Heart right ventricle (tissue), 16 donors: ENCODE measurements at regions not wholly inside any gene's neighbourhood (a gene's known extent, or its start where the extent isn't known, plus 50 kb on each side); places are given as distances from the start of the nearest gene placed in this dataset.

Experiments
- ATAC-seq, 8 donors: fragments of 200-7000 bp; cut with Tn5 transposase; one replicate each; pipeline ENCODE4 v1.9.1; 2020; ENCODE audit warnings: mild to moderate bottlenecking in 8 of 8, moderate library complexity in 8 of 8, moderate number of reproducible peaks in 1 of 8
- DNase-seq, 2 donors: peaks; one replicate each; pipeline ENCODE4 v3.0.0-alpha.2; 2020
- H3K27ac ChIP-seq, 10 donors: fragments of 200-600 bp; sonication (generic) in 2 of 10; one replicate each; pipeline versions ENCODE4 v1.5.0 to v1.8.0; 2020 to 2022; ENCODE audit warnings: mild to moderate bottlenecking in 3 of 10
- H3K27me3 ChIP-seq, 7 donors: fragments of 200-600 bp; one replicate each; pipeline ENCODE4 v1.8.0; 2021 to 2022; ENCODE audit warnings: mild to moderate bottlenecking in 2 of 7
- H3K36me3 ChIP-seq, 9 donors: fragments of 200-600 bp; sonication (generic) in 1 of 9; one replicate each; pipeline versions ENCODE4 v1.5.0 to v1.8.0; 2020 to 2022; ENCODE audit warnings: mild to moderate bottlenecking in 2 of 9
- H3K4me1 ChIP-seq, 9 donors: fragments of 200-600 bp; sonication (generic) in 1 of 9; one replicate each; pipeline versions ENCODE4 v1.5.0 to v1.8.0; 2020 to 2022; ENCODE audit warnings: mild to moderate bottlenecking in 4 of 9
- H3K4me3 ChIP-seq, 10 donors: fragments of 200-600 bp; sonication (generic) in 2 of 10; one replicate each; pipeline versions ENCODE4 v1.5.0 to v1.8.0; 2020 to 2022; ENCODE audit warnings: mild to moderate bottlenecking in 7 of 10, moderate library complexity in 2 of 10
- H3K9me3 ChIP-seq, 11 donors: fragments of 200-600 bp in 10 of 11; sonication (generic) in 2 of 11; one replicate each; pipeline versions ENCODE4 v1.5.0 to v1.8.0; 2013 to 2022; ENCODE audit warnings: mild to moderate bottlenecking in 2 of 11, control low read depth in 1 of 11, moderate library complexity in 1 of 11
- CTCF ChIP-seq, 9 donors: fragments of 200-600 bp; sonication (generic) in 2 of 9; IDR thresholded peaks; one replicate each; pipeline versions ENCODE4 v1.5.0 to v1.8.0; 2021 to 2022; ENCODE audit warnings: antibody characterized with exemption in 9 of 9, mild to moderate bottlenecking in 5 of 9, moderate library complexity in 1 of 9
- WGBS, 2 donors: extraction: QIAGEN DNeasy Blood & Tissue Kit; methylation state at CpG; one replicate each; pipeline ENCODE4 v1.1.7; 2013; ENCODE audit warnings: inconsistent platforms in 1 of 2; 5-methylcytosine and 5-hydroxymethylcytosine counted together
- intact Hi-C, 10 donors: fragments of 100-400 bp; cut with DNase I; formaldehyde crosslinking; loops; one replicate each; pipeline versions ENCODE4 v1.11.1 to v1.14.2; 2022
- donor health status: Arrhythmogenic right ventricular cardiomyopathy.
- donor health status: ischemic (EF 13 %, LVEDD 7.1; RV severe dilation, severe dysfunction).
- donor health status: healthy with polysubstance abuse.
- donor health status: DM: no; HTN: yes; CAD: no.
- donor health status: DM: no; HTN: no; CAD: no.
- donor health status: ischemic (EF 25% LVEDD 6.9; RV normal size, moderate dysfunction).
- donor health status: ischemic (EF 25% LVEDD 5.7; RV mildly dilated, moderate dysfunction).
- donor health status: healthy.
- donor health status: DM: yes; HTN: yes; CAD: no.
- donor health status: Ischemic cardiomyopathy.
- donor health status: ischemic (EF 35%, LVEDD 5.7; RV mildly dilated, moderate dysfunction).
- donor health status: nonischemic (EF 11% LVEDD 7.7; RV severe dilation, severe dysfunction).
- donor health status: DM: yes; HTN: yes; CAD: no.
- donor health status: PGD.
- donor health status: ischemic (EF 29% LVEDD 5.4; RV normal size, mild dysfunction).
- donor health status: nonischemic (EF 23%, LVEDD 6.1; RV moderate dilation, normal function).

- intact Hi-C loops, result loop anchor here in 1 of 10 donors (10.0 kb wide), 1 partner anchor 510 kb away; no protein-coding TSS in a partner anchor
- H3K27ac ChIP-seq, result no peak overlapping the region
- no peak for DNase-seq
- no peak overlapping the region for H3K4me3 ChIP-seq
- H3K27me3 ChIP-seq, result no peaks in the 10 kb centered on the region
- no peaks in the 10 kb centered on the region for H3K4me1 ChIP-seq
- ATAC-seq, result no peak
- 11 to 15% methylated on average over 2 of the region's 2 CpGs for WGBS, 2 donors
- no peak for TF ChIP-seq CTCF (IDR thresholded peaks at IDR 0.05)
- no peaks in the 10 kb centered on the region for H3K36me3 ChIP-seq
- H3K9me3 ChIP-seq, result peaks cover 0 to 3% (median 0%) of the 10 kb centered on the region in 11 donors
These were observed 645.6 kb downstream of the PLA2G4A start for GRCh38 chr1:187474336-187474735.

GRCh38 chr1:187476671-187477070 lies 647.9 kb downstream of the PLA2G4A start:
- Histone ChIP-seq H3K27ac (no peak overlapping the region), H3K4me1 (no peaks in the 10 kb centered on the region), H3K4me3 (no peak overlapping the region), H3K27me3 (no peaks in the 10 kb centered on the region), H3K9me3 (peaks cover 0 to 3% (median 0%) of the 10 kb centered on the region in 11 donors), H3K36me3 (no peaks in the 10 kb centered on the region)
- TF ChIP-seq CTCF (IDR thresholded peaks at IDR 0.05), result peak in 7 of 9 donors; percentile 20 to 48 (median 30)
- ATAC-seq (no peak), DNase-seq (no peak)
- intact Hi-C loops, result loop anchor here in 1 of 10 donors (10.0 kb wide), 1 partner anchor 508 kb away; no protein-coding TSS in a partner anchor
- WGBS, 2 donors, result 44% methylated on average over 3 of the region's 3 CpGs

- Histone ChIP-seq H3K9me3 (peaks cover 0 to 3% (median 0%) of the 10 kb centered on the region in 11 donors), H3K27ac (no peak overlapping the region), H3K36me3 (no peaks in the 10 kb centered on the region), H3K4me3 (no peak overlapping the region), H3K27me3 (no peaks in the 10 kb centered on the region), H3K4me1 (no peaks in the 10 kb centered on the region)
- TF ChIP-seq CTCF (IDR thresholded peaks at IDR 0.05), result no peak
- intact Hi-C loops, result loop anchor here in 1 of 10 donors (10.0 kb wide), 1 partner anchor 508 kb away; no protein-coding TSS in a partner anchor
- WGBS, 2 donors, result 76 to 84% methylated on average over 2 of the region's 2 CpGs
- DNase-seq, result no peak
- no peak for ATAC-seq
These were observed 648.4 kb downstream of the PLA2G4A start for GRCh38 chr1:187477103-187477502.

- no peaks in the 10 kb centered on the region for H3K36me3 ChIP-seq
- H3K4me1 ChIP-seq, result no peaks in the 10 kb centered on the region
- no peak for TF ChIP-seq CTCF (IDR thresholded peaks at IDR 0.05)
- H3K27ac ChIP-seq, result no peak overlapping the region
- H3K27me3 ChIP-seq, result no peaks in the 10 kb centered on the region
- no peak overlapping the region for H3K4me3 ChIP-seq
- intact Hi-C loops, result loop anchor here in 1 of 10 donors (10.0 kb wide), 1 partner anchor 507 kb away; no protein-coding TSS in a partner anchor
- H3K9me3 ChIP-seq, result peaks cover 0 to 3% (median 0%) of the 10 kb centered on the region in 11 donors
- 68 to 69% methylated on average over 4 of the region's 4 CpGs for WGBS, 2 donors
- ATAC-seq (no peak), DNase-seq (no peak)
These were observed 648.8 kb downstream of the PLA2G4A start for GRCh38 chr1:187477535-187477934.
